ENCODE measurements at regions not wholly inside any gene's neighbourhood (a gene's known extent, or its start where the extent isn't known, plus 50 kb on each side); places are given as distances from the start of the nearest gene placed in this dataset.

- H3K4me3 ChIP-seq (ENCODE audit: low read depth, low read length): no peak overlapping the region
- FAIRE-seq: no peak
- H3K36me3 ChIP-seq (ENCODE audit: control insufficient read depth, insufficient read depth, low read length): no peaks in the 10 kb centered on the region
- H3K27me3 ChIP-seq (ENCODE audit: control insufficient read depth, insufficient read depth, low read length): no peaks in the 10 kb centered on the region
- peak; percentile 79 for TF ChIP-seq CTCF (IDR thresholded peaks at IDR 0.05; ENCODE audit: insufficient read depth, low read length, severe bottlenecking)
- DNase-seq (ENCODE audit: low read depth): peak; percentile 57
Observed at GRCh38 chr17:51371732-51372151, 111.4 kb downstream of the UTP18 start.

- Histone ChIP-seq H3K27me3 (ENCODE audit: control insufficient read depth, insufficient read depth, low read length) (no peaks in the 10 kb centered on the region), H3K36me3 (ENCODE audit: control insufficient read depth, insufficient read depth, low read length) (no peaks in the 10 kb centered on the region), H3K4me3 (ENCODE audit: low read depth, low read length) (peak overlapping the region; percentile 9)
- DNase-seq (ENCODE audit: low read depth) (peak; percentile 64), FAIRE-seq (peak; percentile 18)
- TF ChIP-seq CTCF (IDR thresholded peaks at IDR 0.05; ENCODE audit: insufficient read depth, low read length, severe bottlenecking): no peak
Observed at GRCh38 chr17:51372345-51373004, 112.1 kb downstream of the UTP18 start.

GRCh38 chr17:51373489-51374152 lies 113.3 kb downstream of the UTP18 start:
- TF ChIP-seq CTCF (IDR thresholded peaks at IDR 0.05; ENCODE audit: insufficient read depth, low read length, severe bottlenecking): no peak
- FAIRE-seq (no peak), DNase-seq (ENCODE audit: low read depth) (no peak)
- Histone ChIP-seq H3K27me3 (ENCODE audit: control insufficient read depth, insufficient read depth, low read length) (no peaks in the 10 kb centered on the region), H3K4me3 (ENCODE audit: low read depth, low read length) (no peak overlapping the region), H3K36me3 (ENCODE audit: control insufficient read depth, insufficient read depth, low read length) (no peaks in the 10 kb centered on the region)

- no peaks in the 10 kb centered on the region for H3K27me3 ChIP-seq (ENCODE audit: control insufficient read depth, insufficient read depth, low read length)
- H3K36me3 ChIP-seq (ENCODE audit: control insufficient read depth, insufficient read depth, low read length): no peaks in the 10 kb centered on the region
- TF ChIP-seq CTCF (IDR thresholded peaks at IDR 0.05; ENCODE audit: insufficient read depth, low read length, severe bottlenecking): no peak
- H3K4me3 ChIP-seq (ENCODE audit: low read depth, low read length): no peak overlapping the region
- no peak for DNase-seq (ENCODE audit: low read depth)
- no peak for FAIRE-seq
Observed at GRCh38 chr17:51374209-51374608, 113.9 kb downstream of the UTP18 start.

GRCh38 chr17:51375771-51376170 lies 115.4 kb downstream of the UTP18 start:
- no peak overlapping the region for H3K4me3 ChIP-seq (ENCODE audit: low read depth, low read length)
- FAIRE-seq (no peak), DNase-seq (ENCODE audit: low read depth) (no peak)
- TF ChIP-seq CTCF (IDR thresholded peaks at IDR 0.05; ENCODE audit: insufficient read depth, low read length, severe bottlenecking): no peak
- no peaks in the 10 kb centered on the region for H3K36me3 ChIP-seq (ENCODE audit: control insufficient read depth, insufficient read depth, low read length)
- H3K27me3 ChIP-seq (ENCODE audit: control insufficient read depth, insufficient read depth, low read length): no peaks in the 10 kb centered on the region

Data from bronchial epithelial cell (primary cell).